Esophagus muscularis mucosa (tissue), 4 donors: ENCODE measurements at regions not wholly inside any gene's neighbourhood (a gene's known extent, or its start where the extent isn't known, plus 50 kb on each side); places are given as distances from the start of the nearest gene placed in this dataset.
A peak's percentile ranks its signal among the peaks of the same experiment; 100 is the strongest.

ENCODE experiments used
- DNase-seq: peaks from one replicate; pipeline ENCODE4 v3.0.0-alpha.2; 2017; ENCODE audit errors: extremely low spot score
- H3K27ac ChIP-seq, 4 donors: fragments of 200-600 bp; sonication (generic); replicated peaks in 1 of 4; 1 replicate in 3 of 4; 2 replicates in 1 of 4; pipeline ENCODE4 v1.5.1; 2016 to 2019; ENCODE audit warnings: mild to moderate bottlenecking in 1 of 4
- H3K27me3 ChIP-seq, 4 donors: fragments of 200-600 bp; sonication (generic); one replicate each; pipeline versions ENCODE4 v1.5.1 to v1.6.0; 2016 to 2019
- H3K36me3 ChIP-seq, 4 donors: fragments of 200-600 bp; sonication (generic); one replicate each; pipeline ENCODE4 v1.5.1; 2016 to 2019
- H3K4me1 ChIP-seq, 4 donors: fragments of 200-600 bp; sonication (generic); one replicate each; pipeline ENCODE4 v1.5.1; 2016 to 2019
- H3K4me3 ChIP-seq, 4 donors: fragments of 200-600 bp; sonication (generic); 1 replicate in 2 of 4; 2 replicates in 2 of 4; pipeline ENCODE4 v1.5.1; 2016 to 2019; ENCODE audit warnings: mild to moderate bottlenecking in 4 of 4, moderate library complexity in 1 of 4
- H3K9me3 ChIP-seq, 4 donors: fragments of 200-600 bp; sonication (generic); 1 replicate in 3 of 4; 2 replicates in 1 of 4; pipeline ENCODE4 v1.5.1; 2016 to 2019
- CTCF ChIP-seq, 3 experiments: fragments of 200-600 bp in 2 of 3; fragments of 450-650 bp in 1 of 3; sonication (generic) in 2 of 3; IDR thresholded peaks; one replicate each; pipeline ENCODE4 v1.5.1; 2017 to 2019; ENCODE audit warnings: antibody characterized with exemption in 3 of 3, mild to moderate bottlenecking in 2 of 3, moderate library complexity in 1 of 3
- EP300 ChIP-seq: sonication (generic); formaldehyde crosslinking; IDR thresholded peaks from one replicate; pipeline ENCODE4 v1.6.1; 2017; ENCODE audit warnings: antibody characterized with exemption
- POLR2A ChIP-seq: fragments of 450-650 bp; IDR thresholded peaks from one replicate; pipeline ENCODE4 v1.6.1; 2017; ENCODE audit warnings: antibody characterized with exemption, moderate library complexity, mild to moderate bottlenecking, low read depth
- POLR2AphosphoS5 ChIP-seq, 2 donors: sonication (generic); formaldehyde crosslinking; IDR thresholded peaks; one replicate each; pipeline ENCODE4 v1.6.1; 2017; ENCODE audit warnings: antibody characterized with exemption in 2 of 2
- WGBS: methylation state at CpG from one replicate; pipeline ENCODE4 v1.1.5; 2018; 5-methylcytosine and 5-hydroxymethylcytosine counted together
- intact Hi-C: fragments of 100-400 bp; cut with DNase I; formaldehyde crosslinking; loops from one replicate; pipeline ENCODE4 v1.15.1; 2023

GRCh38 chr2:104572834-104573233 lies 281.1 kb upstream of the POU3F3 start:
- TF ChIP-seq EP300 (no peak), CTCF (IDR thresholded peaks at IDR 0.05) (no peak), POLR2AphosphoS5 (IDR thresholded peaks at IDR 0.05) (no peak), POLR2A (no peak)
- 64% methylated on average over 4 of the region's 4 CpGs for WGBS
- H3K4me3 ChIP-seq = no peak overlapping the region
- intact Hi-C loops = no loop called here
- peak; percentile 39 for DNase-seq
- no peaks in the 10 kb centered on the region for H3K9me3 ChIP-seq
- H3K27ac ChIP-seq = no peak overlapping the region
- H3K27me3 ChIP-seq = no peaks in the 10 kb centered on the region
- no peaks in the 10 kb centered on the region for H3K36me3 ChIP-seq
- H3K4me1 ChIP-seq = no peaks in the 10 kb centered on the region

- 94% methylated on average over 7 of the region's 7 CpGs for WGBS
- no peaks in the 10 kb centered on the region for H3K4me1 ChIP-seq
- H3K36me3 ChIP-seq = no peaks in the 10 kb centered on the region
- peak; percentile 79 for DNase-seq
- H3K4me3 ChIP-seq = no peak overlapping the region
- no peak for TF ChIP-seq POLR2AphosphoS5 (IDR thresholded peaks at IDR 0.05)
- H3K27ac ChIP-seq = no peak overlapping the region
- peaks cover 0 to 2% (median 0%) of the 10 kb centered on the region in 4 donors for H3K27me3 ChIP-seq
- intact Hi-C loops = no loop called here
- H3K9me3 ChIP-seq = no peaks in the 10 kb centered on the region
Measured at GRCh38 chr2:104574367-104574766, 279.5 kb upstream of the POU3F3 start.

- no peaks in the 10 kb centered on the region for H3K36me3 ChIP-seq
- peaks cover 0 to 8% (median 0%) of the 10 kb centered on the region in 4 donors for H3K27me3 ChIP-seq
- H3K4me3 ChIP-seq = no peak overlapping the region
- WGBS = 96% methylated on average over 2 of the region's 2 CpGs
- intact Hi-C loops = no loop called here
- no peak for DNase-seq
- TF ChIP-seq POLR2A (no peak), EP300 (no peak), CTCF (IDR thresholded peaks at IDR 0.05) (no peak), POLR2AphosphoS5 (IDR thresholded peaks at IDR 0.05) (no peak)
- no peak overlapping the region for H3K27ac ChIP-seq
- no peaks in the 10 kb centered on the region for H3K9me3 ChIP-seq
- no peaks in the 10 kb centered on the region for H3K4me1 ChIP-seq
Measured at GRCh38 chr2:104577143-104577542, 276.8 kb upstream of the POU3F3 start.

DNA sequence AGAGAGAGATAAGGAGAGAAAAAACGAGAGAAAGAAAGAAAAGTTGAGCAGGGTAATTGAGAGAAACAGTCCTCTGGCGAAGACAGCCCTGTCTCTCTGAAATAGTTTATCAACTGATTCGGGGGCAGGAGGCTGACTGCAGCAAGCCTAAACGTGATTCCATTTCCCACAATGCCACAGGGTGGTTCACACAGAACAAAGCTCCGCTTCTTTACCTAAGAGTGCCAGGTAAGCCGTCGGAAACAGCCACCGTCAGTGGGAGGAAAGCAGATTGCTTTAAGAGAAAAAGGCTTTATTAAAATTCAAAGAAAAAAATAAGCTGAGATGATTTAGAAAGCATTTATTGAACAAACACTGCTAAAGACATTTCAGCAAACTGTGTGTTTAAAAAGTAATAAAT lies 271.4 kb upstream of the POU3F3 start:
- Histone ChIP-seq H3K36me3 (no peaks in the 10 kb centered on the region), H3K9me3 (no peaks in the 10 kb centered on the region), H3K4me1 (no peaks in the 10 kb centered on the region), H3K27ac (no peak overlapping the region), H3K4me3 (no peak overlapping the region), H3K27me3 (peaks cover 0 to 8% (median 0%) of the 10 kb centered on the region in 4 donors)
- peak; percentile 70 for DNase-seq
- WGBS = 53% methylated on average over 8 of the region's 8 CpGs
- no peak for TF ChIP-seq POLR2AphosphoS5 (IDR thresholded peaks at IDR 0.05)
- no peak for TF ChIP-seq CTCF (IDR thresholded peaks at IDR 0.05)
- no peak for TF ChIP-seq EP300
- no peak for TF ChIP-seq POLR2A
- intact Hi-C loops = no loop called here

GRCh38 chr2:104583811-104584210 lies 270.1 kb upstream of the POU3F3 start:
- intact Hi-C loops = no loop called here
- 33% methylated on average over 7 of the region's 7 CpGs for WGBS

More at GRCh38 chr2:104583811-104584210, 270.1 kb upstream of the POU3F3 start:
- Histone ChIP-seq H3K36me3 (no peaks in the 10 kb centered on the region), H3K27ac (no peak overlapping the region), H3K4me3 (no peak overlapping the region), H3K27me3 (peaks cover 0 to 8% (median 0%) of the 10 kb centered on the region in 4 donors), H3K9me3 (peaks cover 0 to 2% (median 0%) of the 10 kb centered on the region in 4 donors), H3K4me1 (no peaks in the 10 kb centered on the region)
- TF ChIP-seq EP300 (no peak), POLR2A (no peak), CTCF (IDR thresholded peaks at IDR 0.05) (no peak), POLR2AphosphoS5 (IDR thresholded peaks at IDR 0.05) (no peak)
- DNase-seq = no peak
